Activated naive CD4-positive, alpha-beta T cell (primary cell): ENCODE measurements at regions not wholly inside any gene's neighbourhood (a gene's known extent, or its start where the extent isn't known, plus 50 kb on each side); places are given as distances from the start of the nearest gene placed in this dataset.

Source experiments
- DNase-seq, 4 experiments: peaks; one replicate each; lab custom pipeline; 2025; lab: John Stamatoyannopoulos, UW

DNA sequence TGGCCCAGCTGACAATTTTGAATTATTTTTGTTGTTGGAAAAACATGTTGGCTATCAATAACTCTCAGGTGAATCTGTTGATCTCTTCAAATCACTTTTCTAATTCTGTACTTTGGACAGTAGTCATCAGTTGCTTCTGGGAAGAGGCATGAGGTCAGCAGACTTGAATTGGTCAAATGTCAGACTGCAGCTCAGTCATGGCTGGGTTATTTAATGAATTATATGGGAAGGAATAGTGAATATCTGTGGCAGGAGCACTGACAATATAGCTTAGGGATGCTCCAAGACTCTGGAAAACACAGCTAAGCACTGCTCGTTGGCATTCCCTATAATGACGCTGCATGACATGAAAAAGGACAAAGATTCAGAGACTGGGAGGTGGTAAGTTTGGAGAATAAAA, 98.8 kb upstream of the GAP43 start:
- no peak for DNase-seq

DNA sequence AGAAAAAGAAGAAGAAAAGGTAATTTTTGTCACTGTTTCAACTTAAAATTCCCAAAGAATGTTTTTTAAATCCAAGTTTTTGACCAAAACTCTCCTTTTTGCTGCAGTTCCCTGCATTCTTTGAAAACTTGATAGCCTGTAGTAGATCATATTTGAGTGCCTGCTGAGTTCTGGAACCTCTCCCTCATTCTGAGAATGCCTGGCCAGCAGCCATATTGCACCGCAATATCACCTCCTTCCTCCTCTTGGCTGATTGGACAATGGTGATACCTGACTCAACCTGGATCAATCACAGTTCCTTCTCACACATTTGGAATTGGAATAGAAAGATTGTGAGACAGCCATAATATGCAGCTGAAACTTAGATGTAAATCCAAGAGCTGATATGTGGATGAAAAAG, 97.6 kb upstream of the GAP43 start:
- no peak for DNase-seq

- DNase-seq, result no peak
These were observed 90.1 kb upstream of the GAP43 start for GRCh38 chr3:115533218-115533617.

- no peak for DNase-seq
These were observed 87.1 kb upstream of the GAP43 start for GRCh38 chr3:115536171-115536570.

GRCh38 chr3:115537669-115538068, 85.6 kb upstream of the GAP43 start:
- no peak for DNase-seq

DNA sequence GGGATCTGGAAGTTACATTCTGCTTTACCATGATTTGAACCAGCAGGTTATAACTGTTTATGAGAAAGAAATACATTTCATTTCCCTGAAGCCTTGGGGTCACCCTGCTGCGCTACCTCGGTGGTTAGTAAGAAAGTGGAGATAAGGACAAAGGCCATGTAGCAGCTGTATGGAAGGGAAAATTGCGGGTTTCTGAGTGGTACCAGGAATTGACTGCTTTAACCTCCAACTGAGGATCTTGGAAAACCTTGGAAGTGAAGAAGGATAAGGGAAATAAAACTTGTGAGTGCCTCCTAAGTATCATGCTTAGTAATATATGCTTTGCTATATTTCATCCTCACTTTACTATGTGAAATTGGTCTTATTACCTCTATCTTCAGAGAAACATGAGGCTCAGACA, 76.1 kb upstream of the GAP43 start:
- no peak for DNase-seq

- no peak for DNase-seq
These were observed 74.7 kb upstream of the GAP43 start for GRCh38 chr3:115548611-115549010.

DNA sequence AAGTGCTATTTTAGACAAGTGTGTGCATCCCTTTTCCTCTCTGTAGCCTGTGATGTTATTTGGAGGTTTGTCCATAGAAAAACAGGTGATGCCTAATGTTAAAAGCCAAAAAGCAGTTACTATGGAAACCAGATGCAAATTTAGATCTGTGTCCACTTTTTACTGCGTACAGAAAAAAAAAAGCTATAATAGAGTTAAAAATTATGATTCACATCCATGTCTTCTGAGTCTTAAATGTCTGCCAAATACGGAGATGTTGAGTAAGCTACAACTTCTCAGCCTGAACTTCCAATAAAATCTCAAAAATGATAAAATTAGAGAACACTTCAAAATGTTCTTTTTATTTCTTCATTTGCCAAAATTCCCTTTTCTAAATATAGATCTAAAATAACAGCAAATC, 74.2 kb upstream of the GAP43 start:
- DNase-seq, result no peak

DNA sequence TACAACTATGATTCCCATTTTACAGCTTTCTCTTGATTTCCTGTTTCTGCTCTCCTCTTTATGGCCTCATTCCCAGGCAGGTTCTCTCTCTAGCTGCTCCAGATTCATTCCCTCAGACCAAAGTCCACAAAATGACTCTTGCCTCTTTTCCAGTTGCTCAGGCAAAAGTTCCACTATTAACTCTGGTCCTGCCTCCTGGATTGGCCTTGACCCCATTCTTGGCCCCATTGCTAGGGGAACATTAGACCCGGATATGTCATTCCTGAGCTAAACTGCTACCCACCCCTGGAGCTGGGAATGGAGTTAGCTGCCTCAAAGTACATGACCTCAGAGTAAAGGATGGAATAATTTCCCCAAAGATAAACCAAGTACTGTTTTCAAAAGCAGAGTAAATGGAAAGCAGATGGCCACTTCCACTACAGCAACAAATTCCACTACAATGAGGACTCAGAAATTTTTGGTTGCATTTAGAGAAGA, 73.0 kb upstream of the GAP43 start:
- DNase-seq, result no peak

- no peak for DNase-seq
These were observed 72.3 kb upstream of the GAP43 start for GRCh38 chr3:115551016-115551415.

- DNase-seq, result no peak
These were observed 71.3 kb upstream of the GAP43 start for GRCh38 chr3:115552007-115552406.

GRCh38 chr3:115553796-115554486, 69.4 kb upstream of the GAP43 start:
- DNase-seq, result no peak

- no peak for DNase-seq
These were observed 68.9 kb upstream of the GAP43 start for GRCh38 chr3:115554487-115554807.

DNA sequence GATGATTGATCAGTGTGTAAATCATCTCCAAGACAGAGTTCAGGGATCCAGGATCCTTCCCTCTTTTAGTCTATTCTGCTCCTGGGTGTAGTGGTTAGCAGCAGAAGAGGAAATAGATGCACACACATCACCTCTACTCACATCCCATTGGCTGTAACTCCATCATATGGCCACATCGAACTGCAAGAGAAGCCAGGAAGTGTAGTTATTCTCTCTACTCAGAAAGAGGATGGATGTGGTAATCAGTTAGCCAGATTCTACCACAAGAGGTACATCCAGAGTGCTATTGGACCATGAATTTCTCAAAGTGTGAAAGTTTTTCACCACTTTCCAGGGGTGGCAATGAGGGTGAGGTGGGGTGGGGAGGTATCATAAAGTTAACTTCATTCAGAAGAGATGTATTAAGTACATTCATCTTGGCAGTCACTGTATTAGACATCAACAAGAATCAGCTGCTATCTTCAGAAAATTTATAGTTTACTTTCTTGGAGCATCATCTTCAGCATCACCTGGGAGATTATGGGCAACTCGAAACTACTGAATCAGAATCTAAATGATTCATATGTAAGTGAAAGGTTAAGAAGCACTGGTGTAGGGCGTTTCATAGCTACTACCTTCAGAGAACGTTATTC, 60.6 kb upstream of the GAP43 start:
- DNase-seq, result no peak

- no peak for DNase-seq
These were observed 59.3 kb upstream of the GAP43 start for GRCh38 chr3:115563984-115564383.

GRCh38 chr3:115571413-115571812, 51.9 kb upstream of the GAP43 start:
- no peak for DNase-seq
